NK-92 treated with Interleukin-12 subunit alpha and Interleukin-12 subunit beta, amount 100 ng/mL, for 24 hours (cell line): ENCODE measurements at regions not wholly inside any gene's neighbourhood (a gene's known extent, or its start where the extent isn't known, plus 50 kb on each side); places are given as distances from the start of the nearest gene placed in this dataset.

ENCODE experiments used
- DNase-seq: peaks from one replicate; lab custom pipeline; 2025; lab: John Stamatoyannopoulos, UW

DNA sequence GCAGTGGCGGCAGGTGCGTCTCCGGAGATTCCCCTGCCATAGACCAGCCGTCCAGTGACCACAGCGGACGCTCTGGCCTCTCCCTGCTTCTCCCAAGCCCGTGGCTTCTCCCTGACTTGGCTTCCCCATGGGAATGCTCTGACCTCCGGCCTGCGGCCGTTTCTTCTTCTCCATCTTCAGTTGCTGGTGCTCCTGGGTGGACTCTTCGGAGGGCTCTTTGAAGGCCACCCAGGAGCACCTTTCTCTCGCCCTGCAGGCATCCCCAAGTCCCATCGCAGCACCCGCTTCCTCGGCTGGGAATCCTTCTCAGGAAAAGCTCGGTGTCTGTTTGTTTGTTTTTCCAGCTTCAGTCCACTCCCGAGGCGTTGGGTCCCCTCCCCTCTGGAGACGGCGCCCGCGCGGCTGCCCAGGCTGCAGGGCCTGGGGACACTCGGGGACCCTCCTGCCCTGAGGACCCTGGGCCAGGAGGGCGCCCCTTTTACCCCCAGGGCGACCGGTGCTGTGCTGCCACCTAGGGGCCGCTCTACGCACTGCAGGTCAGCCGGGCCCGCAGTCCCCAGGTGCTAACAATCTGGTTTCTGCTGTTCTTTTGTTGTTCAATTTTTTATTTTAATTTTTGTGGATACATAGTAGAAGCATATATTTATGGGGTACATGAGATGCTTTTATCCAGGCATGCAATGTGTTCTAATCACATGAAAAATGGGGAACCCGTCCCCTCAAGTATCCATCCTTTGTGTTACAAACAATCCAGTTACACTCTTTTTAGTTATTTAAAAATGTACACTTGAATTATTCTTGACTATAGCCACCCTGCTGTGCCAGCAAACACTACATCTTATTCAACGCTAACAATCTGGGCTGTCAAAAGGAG, 197.9 kb upstream of the ADAMTS16 start:
- DNase-seq, result peak; percentile 7

DNA sequence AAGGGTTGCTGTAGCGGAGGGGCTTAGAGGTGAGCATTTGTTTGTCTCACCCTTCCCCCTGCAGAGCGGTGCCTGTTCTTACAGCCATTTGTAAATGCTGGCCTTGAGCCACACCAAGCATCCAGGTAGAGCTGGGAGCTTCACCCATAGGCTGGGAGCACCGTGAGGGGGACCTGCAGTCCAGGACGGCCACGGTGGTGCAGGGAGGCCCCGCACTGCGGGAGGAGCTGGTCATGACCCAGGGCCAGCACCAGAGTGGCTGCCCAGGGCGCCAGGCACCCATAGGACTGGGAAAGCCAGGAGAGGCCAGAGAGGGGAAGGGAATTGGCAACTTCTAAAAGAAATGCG, 197.3 kb upstream of the ADAMTS16 start:
- no peak for DNase-seq

DNA sequence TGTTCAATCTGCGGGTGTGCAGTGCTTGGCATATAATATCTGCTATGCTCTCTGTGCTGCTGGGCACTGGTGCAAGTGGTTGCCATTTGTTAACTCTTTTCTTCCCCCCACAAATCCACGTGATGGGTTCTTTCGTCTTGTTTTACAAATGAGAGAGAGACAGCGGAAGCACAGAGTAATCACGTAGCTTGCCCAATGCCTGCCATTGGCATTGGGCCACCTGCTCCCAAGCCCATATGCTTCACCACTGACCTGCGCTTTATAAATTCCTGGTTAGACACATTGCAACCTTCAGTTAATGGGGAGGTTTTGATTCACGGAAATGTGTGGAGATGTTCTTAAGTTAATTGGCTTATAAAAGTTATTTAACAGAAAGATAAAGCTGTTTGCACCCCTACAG, 194.8 kb upstream of the ADAMTS16 start:
- no peak for DNase-seq

DNA sequence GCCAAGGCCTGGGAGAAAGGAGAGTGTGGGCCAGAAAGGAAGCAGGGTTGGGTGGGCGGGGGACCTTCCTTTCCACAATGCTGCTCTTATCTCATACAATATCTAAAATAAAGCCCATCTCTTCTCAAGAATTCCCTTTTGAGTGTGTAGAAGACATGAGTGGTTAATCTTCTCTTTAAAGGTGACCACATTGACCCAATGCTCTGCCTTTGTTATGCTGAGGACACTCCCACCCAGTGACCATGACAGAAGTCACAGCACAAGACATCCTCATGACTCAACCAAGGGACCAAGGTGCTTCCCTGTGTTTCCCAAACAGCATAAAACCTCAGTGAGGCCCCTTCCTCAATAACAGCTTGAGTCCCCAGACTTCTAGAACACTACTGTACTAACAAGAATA, 193.0 kb upstream of the ADAMTS16 start:
- DNase-seq, result no peak

DNA sequence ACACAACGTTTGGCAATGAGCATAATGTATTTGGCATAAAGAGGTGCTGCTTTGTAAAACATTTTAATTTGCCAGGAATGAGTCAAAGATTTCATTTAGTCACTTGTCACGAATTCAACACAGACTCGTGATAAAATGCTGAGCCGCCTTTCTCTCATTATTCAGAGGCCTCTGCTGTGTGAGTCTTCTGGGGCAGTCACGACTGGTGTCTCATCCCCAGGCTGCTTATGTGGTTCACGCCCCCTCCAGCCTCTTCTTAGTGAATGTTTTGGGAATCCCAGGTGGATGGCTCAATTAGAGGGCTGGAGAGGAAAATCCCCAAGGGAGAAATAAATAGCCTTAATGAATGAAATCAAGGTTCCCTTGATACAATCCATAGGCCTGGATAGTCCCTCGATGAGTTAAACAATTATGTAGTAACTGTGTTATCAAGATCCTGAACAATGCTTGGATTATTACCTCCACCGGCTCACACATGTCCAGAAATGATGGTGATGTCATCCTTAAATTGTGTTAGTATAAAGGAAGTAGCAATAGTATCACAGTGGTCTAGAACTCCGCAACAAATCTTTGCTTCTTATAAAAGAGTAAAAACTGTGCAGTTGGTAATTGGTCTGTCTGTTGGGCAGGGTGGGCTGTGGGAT, 192.1 kb upstream of the ADAMTS16 start:
- no peak for DNase-seq

DNA sequence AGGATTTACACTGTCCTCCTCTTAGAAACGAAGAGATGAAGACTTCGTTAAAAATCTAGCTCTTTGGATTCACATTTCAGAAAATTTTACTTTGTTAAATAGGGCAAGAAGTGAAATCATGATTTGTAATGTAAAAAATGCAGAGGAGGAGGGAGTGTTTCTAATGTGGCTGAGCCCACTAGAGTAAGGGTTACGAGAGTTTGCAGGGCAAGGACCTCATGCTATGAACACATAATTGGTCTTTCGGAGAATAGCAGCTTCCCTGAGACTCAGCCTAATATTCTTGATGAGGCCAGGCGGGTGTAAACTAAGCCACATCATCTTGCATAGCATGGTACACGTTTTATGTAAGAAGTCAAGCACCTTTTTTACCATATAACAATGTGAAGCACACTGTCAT, 191.0 kb upstream of the ADAMTS16 start:
- DNase-seq, result no peak

DNA sequence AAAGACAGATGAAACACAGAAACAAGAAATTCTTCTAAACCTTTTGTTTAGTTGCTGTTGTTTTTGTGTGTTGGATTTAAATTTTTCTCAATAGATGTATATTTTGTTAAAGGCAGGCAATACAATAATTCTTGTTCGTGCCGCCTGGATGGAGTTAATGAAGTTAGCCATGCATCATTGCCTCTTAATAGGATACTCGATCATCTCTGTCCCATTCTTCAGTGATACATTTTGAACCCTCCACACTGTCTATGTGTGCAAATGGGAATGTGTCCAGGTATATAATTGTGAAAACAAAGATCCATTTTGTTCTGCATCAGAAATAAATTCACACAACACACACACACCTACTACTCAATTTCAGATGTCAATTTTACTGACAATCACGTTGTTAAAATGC, 186.6 kb upstream of the ADAMTS16 start:
- DNase-seq, result no peak

DNA sequence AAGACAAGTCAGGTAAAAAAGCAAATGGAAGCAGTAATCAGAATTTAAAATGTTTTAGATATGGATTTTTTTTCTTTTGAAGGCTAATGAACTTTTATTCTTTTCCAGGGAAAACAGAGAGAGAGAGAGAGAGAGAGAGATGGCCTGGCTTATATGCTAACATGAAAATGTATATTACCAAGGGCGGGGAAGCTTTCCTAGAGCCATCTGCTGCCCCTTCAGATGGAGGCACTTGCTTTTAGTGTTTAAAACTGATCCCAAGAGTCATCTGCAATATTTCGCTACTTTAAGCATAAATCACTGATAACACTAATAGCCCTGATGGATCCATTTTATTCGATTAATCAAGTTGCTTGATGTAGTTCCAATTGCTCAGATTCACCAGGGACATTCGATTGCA, 186.1 kb upstream of the ADAMTS16 start:
- DNase-seq, result no peak

DNA sequence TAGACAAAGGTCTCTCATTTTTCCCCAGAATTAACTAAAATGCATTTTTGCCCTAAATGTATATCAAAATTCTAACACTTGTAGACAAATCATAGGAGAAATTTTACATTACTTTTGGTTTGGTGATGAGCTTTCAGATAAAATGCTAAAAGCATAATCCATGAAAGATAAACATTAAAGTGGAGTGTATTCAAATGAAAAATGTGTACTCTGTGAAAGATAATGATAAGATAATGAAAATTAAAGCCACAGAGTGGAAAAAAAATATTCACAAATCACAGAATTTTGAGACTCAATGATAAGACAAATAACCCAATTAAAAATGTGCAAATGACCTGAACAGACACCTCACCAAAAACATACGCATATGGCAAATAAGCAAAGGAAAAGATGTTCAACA, 176.9 kb upstream of the ADAMTS16 start:
- DNase-seq, result no peak

DNA sequence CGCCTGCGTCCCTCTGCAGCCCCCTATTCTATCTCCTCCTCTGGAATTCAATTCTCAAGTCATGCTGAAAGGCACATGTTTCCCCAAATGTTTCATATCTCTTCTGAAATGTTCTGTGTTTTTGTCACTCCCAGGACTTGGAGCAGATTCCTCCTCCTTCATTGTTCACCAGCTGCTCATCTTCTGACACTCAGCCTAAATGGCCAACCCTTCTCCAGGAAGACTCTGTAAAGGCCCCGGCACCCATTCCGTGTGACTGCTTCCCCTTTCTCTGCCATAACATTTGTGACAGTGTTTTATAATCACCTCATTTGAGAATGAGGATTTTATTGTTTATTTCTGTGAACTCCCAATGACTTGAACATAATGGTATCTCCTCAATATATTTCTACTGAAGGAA, 170.8 kb upstream of the ADAMTS16 start:
- DNase-seq, result no peak

DNA sequence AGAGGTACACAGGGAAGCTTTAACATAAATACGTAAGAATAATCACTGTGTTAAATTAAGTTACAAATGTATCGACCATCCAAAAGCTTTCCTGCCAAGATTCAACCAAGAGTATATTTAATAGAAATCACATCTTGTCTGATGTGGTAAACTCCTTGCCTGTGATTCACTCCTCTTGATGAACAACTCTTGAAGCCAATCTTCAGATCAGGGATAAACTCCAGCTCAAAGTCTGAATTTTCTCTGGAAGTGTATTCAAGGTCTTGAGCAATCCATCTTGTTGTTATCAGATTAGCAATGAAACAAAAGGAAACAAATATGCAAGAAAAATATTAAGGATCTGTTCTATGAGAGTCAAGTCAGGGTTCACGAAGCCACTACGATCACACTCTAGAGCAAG, 170.0 kb upstream of the ADAMTS16 start:
- DNase-seq, result no peak

DNA sequence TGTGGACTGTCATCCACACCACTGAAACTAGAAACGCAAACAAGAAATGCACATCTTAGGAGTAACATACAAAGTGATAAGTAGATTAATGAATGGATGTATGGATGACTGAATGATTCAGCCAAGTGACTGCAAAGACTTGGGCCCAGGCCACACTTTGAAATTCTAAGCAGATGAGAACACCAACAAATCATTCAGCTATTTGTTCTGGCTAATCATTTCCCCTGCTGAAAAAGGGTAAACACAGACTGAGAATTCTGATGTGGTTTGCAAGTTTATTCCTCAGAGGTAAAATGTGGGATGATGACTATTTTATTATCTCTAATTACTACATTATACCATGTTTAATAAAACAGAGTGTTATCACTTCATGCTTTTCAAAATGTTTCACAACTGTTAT, 163.2 kb upstream of the ADAMTS16 start:
- DNase-seq, result no peak

DNA sequence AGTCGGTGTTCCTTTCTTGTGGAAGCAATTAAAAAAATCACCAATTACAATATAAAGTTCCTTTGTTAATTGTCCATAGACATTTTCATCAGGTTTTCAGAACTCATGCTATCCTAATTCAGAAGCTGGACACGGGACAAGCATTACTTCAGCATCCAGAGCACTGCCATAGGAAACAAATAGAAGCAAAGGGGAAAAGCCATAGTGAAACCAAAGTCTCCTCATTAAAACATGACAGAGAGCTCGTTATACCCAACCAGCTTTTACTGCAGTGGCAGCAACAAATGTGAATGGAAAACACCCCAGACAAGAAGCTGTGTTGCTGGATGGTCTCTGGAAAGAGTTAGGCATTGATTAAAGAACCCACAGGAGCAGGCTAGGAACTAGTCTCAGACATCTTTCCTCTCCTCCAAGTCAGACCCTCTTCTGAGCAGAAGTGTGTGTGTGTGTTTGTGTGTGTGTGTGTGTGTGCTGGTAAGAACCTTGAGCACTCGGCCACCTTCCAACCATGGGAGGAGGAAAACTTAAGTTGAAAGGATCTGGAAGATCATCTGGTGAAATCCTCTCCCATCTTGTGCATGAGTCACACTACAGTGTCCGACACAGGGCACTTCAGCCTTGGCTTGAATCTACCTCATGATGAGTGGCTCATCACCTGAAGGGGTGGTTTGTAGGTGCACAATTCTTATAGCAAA, 162.6 kb upstream of the ADAMTS16 start:
- no peak for DNase-seq

DNA sequence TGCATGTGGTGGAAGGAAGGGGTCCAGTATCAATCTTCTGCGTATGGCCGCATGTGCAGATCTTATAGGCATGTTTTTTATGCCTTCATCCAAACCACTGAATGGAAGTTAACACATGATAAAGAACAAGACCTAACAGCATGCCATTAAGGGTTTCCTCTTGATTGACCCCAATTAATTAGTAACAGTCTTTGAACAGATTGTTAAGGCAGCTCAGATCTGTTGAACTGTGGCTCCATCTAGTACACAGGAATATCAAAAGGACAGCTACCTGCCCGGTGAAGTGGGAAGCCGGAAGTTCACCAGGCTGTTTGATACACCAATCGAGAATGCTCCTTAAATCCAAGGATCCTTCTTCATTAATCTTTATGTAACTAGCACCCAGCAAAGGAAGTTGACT, 159.9 kb upstream of the ADAMTS16 start:
- DNase-seq, result no peak

DNA sequence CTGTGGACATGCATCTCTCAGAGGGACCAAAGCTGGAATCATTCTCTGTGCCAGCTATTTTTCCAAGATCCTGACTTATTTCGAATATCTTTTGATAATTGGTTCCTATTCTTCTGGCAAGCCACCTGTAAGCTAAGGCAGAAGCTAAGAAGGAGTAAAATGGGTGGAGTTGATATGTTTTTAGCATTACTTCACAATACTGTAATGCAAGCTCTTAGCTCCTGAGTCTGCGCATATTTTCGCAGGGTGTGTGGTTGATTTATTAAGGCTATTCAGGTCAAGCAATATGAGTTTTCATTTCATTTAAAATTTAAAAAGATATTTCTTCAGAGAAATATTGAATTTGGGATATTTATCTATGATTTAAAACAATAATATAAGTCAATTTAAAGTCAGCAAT, 158.5 kb upstream of the ADAMTS16 start:
- no peak for DNase-seq

DNA sequence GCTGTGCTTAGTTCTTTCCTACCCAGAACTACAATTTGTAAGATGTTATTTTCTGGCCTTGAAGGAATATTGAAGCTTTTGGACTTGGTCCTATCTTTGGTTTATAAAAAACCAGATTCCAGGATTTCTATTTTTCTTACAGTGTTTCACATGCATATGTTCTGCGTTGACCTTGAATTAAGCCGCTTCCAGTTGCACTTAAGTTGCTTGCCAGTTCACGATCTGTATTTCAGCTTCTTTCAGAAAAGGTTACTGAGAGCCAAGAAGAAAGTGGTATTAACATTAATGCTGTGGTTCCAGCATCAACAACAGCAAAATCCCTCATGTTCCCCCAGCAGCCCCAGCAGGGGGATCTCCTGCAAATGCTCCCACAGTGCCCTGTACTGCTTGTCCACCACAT, 156.4 kb upstream of the ADAMTS16 start:
- DNase-seq, result no peak

DNA sequence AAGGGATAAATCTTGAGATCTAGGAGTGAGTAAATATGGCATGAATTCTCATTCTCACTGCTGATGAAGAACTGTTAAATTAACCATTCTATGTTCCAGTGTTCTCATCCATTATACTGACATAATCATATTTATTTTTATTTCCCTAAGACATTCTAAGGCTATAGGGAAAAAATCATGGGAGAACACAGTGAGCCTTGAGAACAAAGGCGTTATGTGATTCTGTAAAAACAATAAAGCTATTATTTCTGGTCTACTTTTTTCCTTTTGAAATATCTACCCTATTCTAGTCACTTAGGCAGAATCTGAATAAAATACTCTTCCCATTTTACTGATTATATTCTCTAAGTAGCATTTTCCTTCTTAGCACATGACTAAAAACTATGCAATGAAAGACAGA, 155.7 kb upstream of the ADAMTS16 start:
- no peak for DNase-seq

DNA sequence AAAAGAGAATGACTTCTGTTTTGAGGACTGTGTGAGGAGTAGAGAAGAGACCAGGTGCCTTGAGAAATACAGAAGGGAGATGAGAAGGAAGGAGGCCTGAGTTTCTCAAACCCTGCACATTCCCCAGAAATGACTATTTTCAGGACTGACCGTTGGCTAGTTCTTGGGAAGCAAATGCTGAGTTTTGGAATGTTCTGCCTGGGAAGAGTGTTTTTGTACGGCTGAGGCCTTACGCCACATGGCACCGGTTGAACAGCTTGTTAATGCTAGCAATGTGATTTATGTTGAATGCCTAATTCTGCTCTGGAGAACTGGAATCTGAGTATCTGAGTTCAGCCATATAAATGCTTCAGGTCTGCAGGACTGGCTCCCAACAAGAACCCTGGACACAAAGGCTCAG, 152.7 kb upstream of the ADAMTS16 start:
- DNase-seq, result no peak

DNA sequence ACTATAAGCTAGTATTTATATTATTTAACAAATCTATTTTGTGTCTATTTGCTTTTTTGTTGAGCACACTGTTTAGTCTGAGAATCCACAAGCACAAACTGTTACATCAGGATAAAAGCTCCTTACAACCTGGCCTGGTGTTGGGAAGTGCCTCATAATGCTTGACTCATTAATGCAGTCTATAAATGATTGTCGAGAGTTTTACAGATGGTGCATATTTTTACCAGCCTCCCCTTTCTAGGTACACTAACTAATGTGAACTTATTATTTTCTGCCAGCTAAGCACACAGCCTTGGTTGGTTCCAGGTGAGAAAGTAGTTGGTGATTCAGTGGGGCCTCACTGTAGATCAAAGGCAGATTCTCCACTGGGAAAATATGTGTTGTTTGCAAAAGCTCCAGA, 151.0 kb upstream of the ADAMTS16 start:
- no peak for DNase-seq

DNA sequence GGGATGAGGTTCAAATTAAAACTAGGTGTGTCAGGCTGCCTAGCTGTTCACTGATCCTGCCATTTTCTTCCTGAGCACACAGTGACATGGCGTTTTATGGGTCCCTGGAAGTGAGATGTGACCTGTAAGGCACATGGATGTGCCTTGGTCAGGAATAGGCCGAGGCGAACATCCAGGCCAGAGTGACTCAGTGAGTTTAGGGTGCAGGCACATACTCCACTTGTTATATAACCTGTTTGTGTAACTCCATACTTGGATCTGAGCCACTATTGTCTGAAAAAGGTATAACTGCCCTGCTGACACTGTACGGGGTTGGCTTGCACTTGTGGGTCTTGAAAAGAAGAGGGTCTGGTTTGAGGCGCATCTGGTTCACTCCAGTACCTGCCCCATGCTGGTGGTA, 150.1 kb upstream of the ADAMTS16 start:
- DNase-seq, result no peak

DNA sequence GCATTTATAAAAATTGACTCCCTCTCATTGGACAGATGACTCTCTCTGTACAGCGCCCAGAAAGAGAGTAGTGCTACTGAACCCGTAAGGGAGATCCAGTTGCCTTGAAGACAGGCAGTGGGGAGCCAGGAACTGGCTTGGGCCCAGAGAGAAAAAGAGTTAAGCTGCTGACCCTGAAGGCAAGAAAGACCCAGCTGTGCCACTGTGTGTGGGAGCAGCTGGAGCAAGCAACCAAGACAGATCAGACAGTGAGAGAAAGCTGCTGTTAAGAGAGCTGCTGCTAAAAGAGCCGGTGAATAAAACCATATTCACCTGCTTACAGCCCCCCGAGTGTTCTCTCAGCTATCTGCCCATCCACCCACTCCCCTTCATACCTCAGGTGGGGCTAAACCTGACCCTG, 149.7 kb upstream of the ADAMTS16 start:
- DNase-seq, result no peak

DNA sequence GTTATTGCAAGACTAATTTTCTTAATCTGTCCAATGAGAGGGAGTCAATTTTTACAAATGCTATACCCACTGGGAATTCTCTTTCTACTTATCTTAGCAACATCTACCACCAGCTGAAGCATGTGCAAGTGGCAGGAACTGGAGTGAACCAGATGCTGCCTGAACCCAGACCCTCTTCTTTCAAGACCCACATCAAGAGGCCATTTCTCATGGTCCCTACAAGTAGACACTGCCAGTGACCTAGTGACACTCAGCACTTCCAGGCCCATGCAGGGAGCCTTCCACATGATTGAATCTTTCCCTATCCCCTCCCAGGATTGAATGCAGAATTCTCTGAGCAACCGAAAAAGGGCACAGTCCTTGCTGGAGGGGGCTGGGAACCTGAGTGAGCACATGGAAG, 148.2 kb upstream of the ADAMTS16 start:
- DNase-seq, result no peak

DNA sequence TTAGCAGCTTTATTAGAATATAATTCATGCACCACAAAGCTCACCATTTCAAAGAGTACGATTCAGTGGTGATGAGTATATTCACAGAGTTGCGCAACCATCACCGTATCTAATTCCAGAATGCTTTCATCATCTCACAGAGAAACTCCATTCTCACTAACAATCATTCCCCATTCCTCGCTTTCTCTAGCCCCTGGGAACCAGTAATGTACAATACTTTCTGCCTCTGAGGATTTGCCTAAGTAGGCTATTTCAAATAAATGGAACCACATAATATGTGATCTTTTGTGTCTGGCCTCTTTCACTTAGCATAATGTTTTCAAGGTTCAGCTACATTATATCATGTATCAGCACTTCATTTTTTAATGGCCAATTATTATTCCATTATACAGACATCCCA, 145.1 kb upstream of the ADAMTS16 start:
- no peak for DNase-seq
